Chondrocyte (in vitro differentiated cells): ENCODE measurements at regions not wholly inside any gene's neighbourhood (a gene's known extent, or its start where the extent isn't known, plus 50 kb on each side); places are given as distances from the start of the nearest gene placed in this dataset.

Source experiments
- DNase-seq: peaks from one replicate; pipeline ENCODE4 v3.0.0; 2021; ENCODE audit warnings: mixed read lengths, low spot score
- H3K27ac Mint-ChIP-seq: one replicate; pipeline ENCODE4 v1.8.0; 2021; ENCODE audit warnings: mild to moderate bottlenecking, moderate library complexity, mixed read lengths; ENCODE audit not compliant: unreplicated experiment
- H3K27me3 Mint-ChIP-seq: 2 replicates; pipeline ENCODE4 v1.8.0; 2021; ENCODE audit warnings: low read depth, mixed read lengths
- H3K36me3 Mint-ChIP-seq: 2 replicates; pipeline ENCODE4 v1.8.0; 2021; ENCODE audit warnings: low read depth, mixed read lengths
- H3K4me1 Mint-ChIP-seq: 2 replicates; pipeline ENCODE4 v1.8.0; 2021; ENCODE audit warnings: low read depth, mild to moderate bottlenecking, mixed read lengths
- H3K4me3 Mint-ChIP-seq: one replicate; pipeline ENCODE4 v1.8.0; 2021; ENCODE audit warnings: mild to moderate bottlenecking, moderate library complexity, mixed read lengths; ENCODE audit not compliant: unreplicated experiment
- H3K9me3 Mint-ChIP-seq: 2 replicates; pipeline ENCODE4 v1.8.0; 2021; ENCODE audit warnings: low read depth, mixed read lengths
- TF ChIP-seq, protein P1 (sequence below): fragments of 200-600 bp; sonication (generic); IDR thresholded peaks from 2 replicates; pipeline ENCODE4 v1.5.0; 2021; ENCODE audit warnings: antibody characterized with exemption, mild to moderate bottlenecking, moderate library complexity

DNA sequence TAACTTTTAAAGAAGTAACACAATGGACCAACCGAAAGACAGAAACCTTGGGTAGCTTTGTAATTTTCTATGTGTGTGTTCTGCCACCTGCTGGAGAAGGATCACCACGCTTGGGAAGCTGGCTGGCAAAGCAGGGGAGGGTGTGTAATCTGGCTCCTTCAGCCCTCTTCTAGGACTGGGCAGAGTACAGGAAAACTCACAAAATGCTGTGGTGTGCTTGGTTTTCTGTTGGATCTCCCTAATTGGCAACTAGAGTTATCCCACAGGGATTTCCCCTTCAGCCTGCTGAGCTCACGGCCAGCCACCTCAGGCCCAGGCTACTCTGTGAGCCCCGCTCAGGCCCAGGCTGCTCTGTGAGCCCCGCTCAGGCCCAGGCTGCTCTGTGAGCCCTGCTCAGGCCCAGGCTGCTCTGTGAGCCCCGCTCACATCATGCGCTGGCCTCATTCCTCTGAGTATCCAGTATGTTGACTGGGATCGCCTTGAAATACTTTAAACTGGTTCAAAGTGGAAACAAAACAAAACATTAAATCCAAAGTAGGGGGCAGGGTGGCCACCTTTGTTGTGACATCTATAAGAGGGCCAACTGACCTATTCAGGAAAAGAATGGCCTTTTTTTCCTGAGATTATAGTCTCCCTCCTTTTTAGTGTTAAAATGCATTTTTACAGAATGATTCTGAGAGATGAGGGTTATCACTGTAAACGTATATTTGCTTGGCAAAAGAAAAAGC lies 52.0 kb upstream of the RNU6-8 start:
- Mint-ChIP-seq H3K4me1 (peaks cover 18% of the 10 kb centered on the region), H3K27ac (peak overlapping the region; percentile 67), H3K36me3 (no peaks in the 10 kb centered on the region), H3K9me3 (no peaks in the 10 kb centered on the region), H3K4me3 (no peak overlapping the region), H3K27me3 (no peaks in the 10 kb centered on the region)
- TF ChIP-seq, protein P1, sequence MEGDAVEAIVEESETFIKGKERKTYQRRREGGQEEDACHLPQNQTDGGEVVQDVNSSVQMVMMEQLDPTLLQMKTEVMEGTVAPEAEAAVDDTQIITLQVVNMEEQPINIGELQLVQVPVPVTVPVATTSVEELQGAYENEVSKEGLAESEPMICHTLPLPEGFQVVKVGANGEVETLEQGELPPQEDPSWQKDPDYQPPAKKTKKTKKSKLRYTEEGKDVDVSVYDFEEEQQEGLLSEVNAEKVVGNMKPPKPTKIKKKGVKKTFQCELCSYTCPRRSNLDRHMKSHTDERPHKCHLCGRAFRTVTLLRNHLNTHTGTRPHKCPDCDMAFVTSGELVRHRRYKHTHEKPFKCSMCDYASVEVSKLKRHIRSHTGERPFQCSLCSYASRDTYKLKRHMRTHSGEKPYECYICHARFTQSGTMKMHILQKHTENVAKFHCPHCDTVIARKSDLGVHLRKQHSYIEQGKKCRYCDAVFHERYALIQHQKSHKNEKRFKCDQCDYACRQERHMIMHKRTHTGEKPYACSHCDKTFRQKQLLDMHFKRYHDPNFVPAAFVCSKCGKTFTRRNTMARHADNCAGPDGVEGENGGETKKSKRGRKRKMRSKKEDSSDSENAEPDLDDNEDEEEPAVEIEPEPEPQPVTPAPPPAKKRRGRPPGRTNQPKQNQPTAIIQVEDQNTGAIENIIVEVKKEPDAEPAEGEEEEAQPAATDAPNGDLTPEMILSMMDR, result peak; percentile 93
- no peak for DNase-seq

- Mint-ChIP-seq H3K36me3 (no peaks in the 10 kb centered on the region), H3K27me3 (no peaks in the 10 kb centered on the region), H3K4me1 (peaks cover 18% of the 10 kb centered on the region), H3K4me3 (no peak overlapping the region), H3K9me3 (no peaks in the 10 kb centered on the region), H3K27ac (peak overlapping the region; percentile 30)
- TF ChIP-seq, protein P1, result no peak
- no peak for DNase-seq
Measured at GRCh38 chr14:32255789-32256188, 52.7 kb upstream of the RNU6-8 start.

GRCh38 chr14:32256576-32256975 lies 53.5 kb upstream of the RNU6-8 start:
- TF ChIP-seq, protein P1, result no peak
- Mint-ChIP-seq H3K9me3 (no peaks in the 10 kb centered on the region), H3K4me1 (peaks cover 18% of the 10 kb centered on the region), H3K4me3 (no peak overlapping the region), H3K27ac (no peak overlapping the region), H3K27me3 (no peaks in the 10 kb centered on the region), H3K36me3 (no peaks in the 10 kb centered on the region)
- DNase-seq, result no peak

- Mint-ChIP-seq H3K36me3 (no peaks in the 10 kb centered on the region), H3K4me3 (no peak overlapping the region), H3K27ac (no peak overlapping the region), H3K27me3 (no peaks in the 10 kb centered on the region), H3K4me1 (peaks cover 18% of the 10 kb centered on the region), H3K9me3 (peaks cover 6% of the 10 kb centered on the region)
- TF ChIP-seq, protein P1, result no peak
- DNase-seq, result no peak
Measured at GRCh38 chr14:32258336-32258993, 55.4 kb upstream of the RNU6-8 start.

- Mint-ChIP-seq H3K4me3 (no peak overlapping the region), H3K27me3 (no peaks in the 10 kb centered on the region), H3K27ac (no peak overlapping the region), H3K9me3 (peaks cover 17% of the 10 kb centered on the region), H3K36me3 (peaks cover 8% of the 10 kb centered on the region), H3K4me1 (peaks cover 18% of the 10 kb centered on the region)
- DNase-seq, result no peak
- TF ChIP-seq, protein P1, result no peak
Measured at GRCh38 chr14:32259368-32260013, 56.4 kb upstream of the RNU6-8 start.
